HG02840 (cell line): ENCODE measurements at regions not wholly inside any gene's neighbourhood (a gene's known extent, or its start where the extent isn't known, plus 50 kb on each side); places are given as distances from the start of the nearest gene placed in this dataset.
"Not testable (repeated sequence)": the region's sequence is repeated elsewhere in the genome, so short reads cannot be mapped to it uniquely, and the experiment has no call there.

ENCODE experiments used
- ATAC-seq: cut with Tn5 transposase; IDR thresholded peaks from one replicate; pipeline ENCODE4 v1.9.1; 2021; ENCODE audit warnings: mild to moderate bottlenecking, moderate library complexity, moderate number of reproducible peaks; ENCODE audit not compliant: unreplicated experiment, low FRiP score

DNA sequence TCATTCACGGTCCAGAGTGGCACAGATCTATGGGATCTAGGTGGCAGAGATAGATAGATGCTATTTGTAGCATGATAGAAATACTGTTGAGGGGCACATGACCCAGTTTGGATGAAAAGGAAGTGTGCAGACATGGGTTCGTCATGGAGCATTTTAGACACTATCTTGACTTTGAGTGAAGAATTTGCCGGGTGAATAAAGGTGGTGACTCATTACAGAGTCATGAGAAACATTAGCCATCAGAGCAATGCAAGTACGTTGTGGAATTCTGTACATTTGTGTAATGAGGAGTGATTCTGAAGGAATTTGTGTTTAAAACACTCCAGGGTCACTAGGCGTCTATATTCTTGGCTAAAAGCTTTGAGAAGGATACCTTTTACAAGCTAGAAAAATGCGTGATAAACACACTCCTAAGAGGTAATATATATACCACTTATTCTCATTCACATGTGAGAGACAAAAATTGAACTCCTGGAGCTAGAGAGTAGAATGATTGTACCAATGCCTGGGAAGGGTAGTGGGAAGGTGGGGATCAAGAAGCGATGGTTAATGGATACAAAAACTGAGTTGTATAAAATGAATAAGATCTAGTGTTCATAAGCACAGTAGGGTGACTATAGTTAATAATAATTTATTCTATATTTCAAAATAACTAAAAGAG is 593.7 kb upstream of the LUZP2 start:
- ATAC-seq, result no peak

DNA sequence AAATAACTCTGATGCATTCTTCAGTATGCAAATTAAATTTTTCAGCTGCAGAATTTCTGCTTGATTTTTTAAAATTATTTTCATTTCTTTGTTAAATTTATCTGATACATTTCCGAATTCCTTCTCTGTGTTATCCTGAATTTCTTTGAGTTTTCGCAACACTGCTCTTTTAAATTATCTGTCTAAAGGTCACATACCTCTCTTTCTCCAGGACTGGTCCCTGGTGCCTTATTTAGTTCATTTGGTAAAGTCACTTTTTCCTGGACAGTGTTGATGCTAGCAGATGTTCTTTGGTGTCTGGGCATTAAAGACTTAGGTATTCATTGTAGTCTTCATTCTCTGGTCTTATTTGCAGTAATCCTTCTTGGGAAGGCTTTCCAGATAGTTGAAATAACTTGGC is 577.4 kb upstream of the LUZP2 start:
- ATAC-seq, result no peak

DNA sequence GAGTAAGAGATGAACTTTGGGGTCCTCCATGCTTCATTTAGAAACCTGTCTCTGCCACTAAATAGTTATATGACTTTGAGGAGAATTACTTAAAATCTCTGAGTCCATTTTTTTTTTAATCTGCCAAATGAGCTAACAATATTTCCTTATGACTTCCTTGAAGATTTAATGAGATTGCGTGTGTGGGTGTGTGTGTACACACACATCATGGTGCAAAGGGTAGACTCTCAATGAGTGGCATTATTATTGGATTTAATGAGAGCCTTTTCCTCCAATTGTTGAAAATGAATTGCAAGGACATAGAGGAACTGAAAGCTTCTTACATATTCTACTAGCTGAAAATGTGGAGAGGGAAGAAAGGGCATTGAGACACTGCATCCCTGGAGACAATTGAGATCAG is 573.5 kb upstream of the LUZP2 start:
- ATAC-seq, result no peak

DNA sequence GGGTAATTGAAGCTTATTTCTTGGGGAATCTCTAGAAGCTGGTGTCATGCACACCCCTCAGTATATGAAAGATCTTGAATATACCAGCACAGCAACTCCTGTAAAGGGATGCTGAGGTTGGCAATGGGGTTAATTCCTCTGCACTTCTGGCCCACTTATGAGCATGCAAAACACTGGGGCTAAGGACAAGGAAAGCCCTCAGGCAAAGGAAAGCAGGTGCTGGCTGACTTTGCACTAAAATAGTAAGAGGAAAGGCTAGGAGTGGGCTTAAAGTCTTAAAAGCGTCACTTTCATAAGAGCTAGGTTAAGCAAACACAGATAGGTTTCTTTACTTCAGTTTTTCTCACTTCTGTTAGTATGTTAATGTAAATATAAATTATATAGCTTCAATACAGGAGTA is 572.6 kb upstream of the LUZP2 start:
- no peak for ATAC-seq

DNA sequence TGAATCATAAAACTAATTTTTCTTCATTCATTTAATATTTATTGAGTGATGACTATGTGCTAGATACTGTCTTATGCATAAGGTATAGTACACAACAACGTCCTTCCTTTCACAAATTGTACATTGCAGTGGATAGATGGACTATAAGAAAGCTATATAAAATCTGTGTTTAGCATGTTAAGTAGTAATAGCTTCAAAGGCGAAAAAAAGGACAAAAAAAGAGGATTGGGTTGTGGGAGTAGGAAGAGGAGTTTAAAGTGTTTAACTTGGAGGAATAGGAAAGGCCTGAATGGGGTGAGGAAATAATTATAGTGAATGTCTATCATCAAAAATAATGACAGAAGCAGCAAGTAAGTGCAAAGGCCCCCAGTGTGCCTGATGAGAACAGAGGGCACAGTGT is 565.4 kb upstream of the LUZP2 start:
- no peak for ATAC-seq

DNA sequence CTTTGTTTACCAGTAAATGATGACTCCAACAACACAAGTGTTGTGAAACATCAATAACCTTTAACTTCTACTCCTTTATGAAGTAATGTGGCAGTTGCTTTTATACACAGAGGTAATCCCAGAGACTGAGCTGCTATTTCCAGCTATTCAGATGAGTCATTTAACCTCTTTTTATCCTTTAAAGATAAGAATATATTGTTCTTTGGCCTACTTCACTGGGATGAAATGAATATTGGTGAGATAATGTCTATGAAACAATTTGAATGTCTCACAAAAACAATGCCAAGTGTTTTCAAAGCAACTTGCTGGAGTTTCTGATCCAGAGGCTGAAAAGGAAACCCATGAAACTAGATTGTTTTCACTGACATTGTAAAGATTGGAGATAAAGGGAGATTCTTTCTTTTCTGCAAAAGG is 564.4 kb upstream of the LUZP2 start:
- ATAC-seq, result no peak

DNA sequence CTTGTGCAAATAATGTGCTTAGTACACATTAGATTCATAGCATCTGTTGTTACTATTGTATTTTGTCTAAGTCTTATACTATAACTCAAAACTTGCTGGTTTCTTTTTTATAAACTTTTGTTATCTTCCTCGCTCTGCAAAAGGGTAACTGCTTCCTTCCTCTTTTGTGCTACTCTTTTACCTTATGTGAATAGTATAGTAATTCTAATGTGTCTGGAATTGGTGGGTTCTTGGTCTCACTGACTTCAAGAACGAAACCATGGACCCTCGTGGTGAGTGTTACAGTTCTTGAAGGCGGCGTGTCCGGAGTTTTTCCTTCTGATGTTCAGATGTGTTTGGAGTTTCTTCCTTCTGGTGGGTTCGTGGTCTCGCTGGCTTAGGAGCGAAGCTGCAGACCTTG is 563.1 kb upstream of the LUZP2 start:
- ATAC-seq, result no peak

DNA sequence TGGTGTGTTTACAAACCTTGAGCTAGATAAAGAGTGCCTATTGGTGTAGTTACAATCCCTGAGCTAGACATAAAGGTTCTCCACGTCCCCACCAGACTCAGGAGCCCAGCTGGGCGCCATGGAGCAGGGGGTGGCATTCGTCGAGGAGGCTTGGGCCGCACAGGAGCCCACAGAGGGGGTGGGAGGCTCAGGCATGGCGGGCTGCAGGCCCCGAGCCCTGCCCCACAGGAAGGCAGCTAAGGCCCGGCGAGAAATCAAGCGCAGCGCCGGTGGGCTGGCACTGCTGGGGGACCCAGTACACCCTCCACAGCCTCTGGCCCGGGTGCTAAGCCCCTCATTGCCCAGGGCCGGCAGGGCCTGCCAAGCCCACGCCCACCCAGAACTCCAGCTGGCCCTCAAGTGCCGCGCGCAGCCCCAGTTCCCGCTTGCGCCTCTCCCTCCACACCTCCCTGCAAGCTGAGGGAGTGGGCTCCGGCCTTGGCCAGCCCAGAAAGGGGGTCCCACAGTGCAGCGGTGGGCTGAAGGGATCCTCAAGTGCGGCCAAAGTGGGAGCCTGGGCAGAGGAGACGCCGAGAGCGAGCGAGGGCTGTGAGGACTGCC is 562.1 kb upstream of the LUZP2 start:
- not testable (repeated sequence) for ATAC-seq

DNA sequence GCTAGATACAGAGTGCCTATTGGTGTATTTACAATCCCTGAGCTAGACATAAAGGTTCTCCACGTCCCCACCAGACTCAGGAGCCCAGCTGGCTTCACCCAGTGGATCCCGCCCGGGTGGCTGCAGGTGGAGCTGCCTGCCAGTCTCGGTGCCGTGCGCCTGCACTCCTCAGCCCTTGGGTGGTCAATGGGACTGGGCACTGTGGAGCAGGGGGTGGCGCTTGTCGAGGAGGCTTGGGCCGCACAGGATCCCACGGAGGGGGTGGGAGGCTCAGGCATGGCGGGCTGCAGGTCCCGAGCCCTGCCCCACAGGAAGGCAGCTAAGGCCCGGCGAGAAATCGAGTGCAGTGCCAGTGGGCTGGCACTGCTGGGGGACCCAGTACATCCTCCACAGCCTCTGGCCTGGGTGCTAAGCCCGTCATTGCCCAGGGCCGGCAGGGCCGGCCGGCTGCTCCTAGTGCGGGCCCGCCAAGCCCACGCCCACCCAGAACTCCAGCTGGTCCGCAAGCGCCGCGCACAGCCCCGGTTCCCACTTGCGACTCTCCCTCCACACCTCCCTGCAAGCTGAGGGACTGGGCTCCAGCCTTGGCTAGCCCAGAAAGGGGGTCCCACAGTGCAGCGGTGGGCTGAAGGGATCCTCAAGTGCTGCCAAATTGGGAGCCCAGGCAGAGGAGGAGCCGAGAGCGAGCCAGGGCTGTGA is 554.6 kb upstream of the LUZP2 start:
- ATAC-seq, result not testable (repeated sequence)

DNA sequence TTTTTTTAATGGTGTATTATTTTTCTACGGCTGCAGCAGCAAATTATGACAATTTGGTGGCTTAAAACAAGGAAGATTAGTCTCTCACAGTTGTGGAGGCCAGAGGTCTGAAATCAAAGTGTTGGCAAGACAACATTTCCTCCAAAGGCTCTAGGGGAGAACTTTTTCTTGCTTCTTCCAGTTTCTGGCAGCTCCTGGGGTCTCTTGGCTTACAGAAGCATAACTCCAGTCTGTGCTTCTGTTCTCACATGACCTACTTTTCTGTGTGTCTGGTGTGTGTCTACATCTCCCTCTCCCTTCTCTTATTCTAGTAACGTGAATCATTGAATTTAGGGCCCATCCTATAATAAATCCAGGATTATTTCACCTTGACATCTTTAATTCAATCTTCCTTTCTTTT is 551.9 kb upstream of the LUZP2 start:
- ATAC-seq, result no peak

DNA sequence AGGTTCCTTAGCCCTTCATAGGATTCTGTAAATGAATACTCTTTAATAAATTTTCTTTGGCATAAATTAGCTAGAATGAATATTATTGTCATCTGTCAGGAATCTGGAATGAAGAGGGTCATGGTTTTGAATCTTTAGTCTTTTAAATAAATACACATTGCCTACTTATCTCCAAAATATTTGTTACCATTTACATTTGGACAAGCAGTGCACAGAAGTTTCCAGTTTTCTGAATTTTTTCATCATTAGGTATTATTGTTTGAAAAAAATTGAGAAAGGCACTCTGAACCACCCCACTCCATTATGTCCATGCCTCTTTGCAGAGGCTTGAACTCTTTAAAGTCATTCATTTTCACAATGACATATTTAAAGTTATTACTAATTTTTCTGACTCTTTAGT is 549.0 kb upstream of the LUZP2 start:
- ATAC-seq, result no peak

DNA sequence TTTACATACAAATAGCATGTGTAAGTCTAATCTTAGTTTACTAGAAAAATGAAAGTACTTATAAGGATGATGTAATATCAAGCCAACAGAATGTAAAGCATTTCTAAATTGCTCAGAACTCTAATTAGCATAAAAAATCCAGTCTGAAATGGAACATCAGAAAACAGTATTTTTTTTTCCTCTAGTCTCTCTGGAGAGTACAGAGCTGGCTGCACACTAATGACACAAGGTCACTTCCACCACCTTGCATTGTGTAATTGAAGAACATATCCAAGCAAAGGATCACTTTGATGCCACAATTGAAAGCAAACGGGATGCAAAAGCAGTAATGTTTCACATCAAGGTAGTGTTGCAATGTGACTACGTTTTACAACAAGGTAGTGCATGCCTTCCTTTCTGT is 548.0 kb upstream of the LUZP2 start:
- no peak for ATAC-seq

DNA sequence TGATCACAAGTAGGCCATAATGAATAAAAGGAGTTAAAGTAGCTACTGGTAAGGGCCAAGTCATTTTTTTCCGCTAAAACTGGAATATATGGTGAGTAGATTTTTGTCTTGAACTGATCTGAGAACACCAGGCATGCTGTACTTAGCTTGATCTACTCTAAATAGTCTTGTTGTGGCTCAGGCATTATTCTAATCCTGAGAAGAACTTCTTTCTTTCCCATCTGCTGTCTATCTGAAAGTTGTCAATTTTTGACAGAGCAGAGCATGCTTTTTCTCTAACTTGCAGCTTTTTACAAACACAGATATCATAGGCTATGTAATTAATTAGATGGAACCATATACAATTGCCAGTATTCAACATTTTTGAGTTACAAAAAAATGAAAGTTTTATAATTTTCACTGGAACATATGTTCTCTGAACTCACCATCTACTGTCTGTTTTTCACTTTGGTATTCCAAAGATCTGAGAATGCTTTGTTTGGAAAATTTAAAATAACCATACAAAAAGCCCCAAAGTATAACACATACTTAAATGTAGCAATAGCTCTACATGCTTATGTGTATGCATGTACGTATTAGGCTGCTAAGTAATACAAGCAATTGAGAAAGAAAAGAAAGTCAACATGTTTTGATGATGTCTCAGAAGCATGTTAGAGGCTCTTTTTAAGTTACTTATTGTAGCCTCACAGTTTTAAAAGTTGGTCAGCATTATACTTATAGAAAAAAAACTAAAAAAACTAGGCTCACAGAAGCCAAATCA is 542.7 kb upstream of the LUZP2 start:
- no peak for ATAC-seq

DNA sequence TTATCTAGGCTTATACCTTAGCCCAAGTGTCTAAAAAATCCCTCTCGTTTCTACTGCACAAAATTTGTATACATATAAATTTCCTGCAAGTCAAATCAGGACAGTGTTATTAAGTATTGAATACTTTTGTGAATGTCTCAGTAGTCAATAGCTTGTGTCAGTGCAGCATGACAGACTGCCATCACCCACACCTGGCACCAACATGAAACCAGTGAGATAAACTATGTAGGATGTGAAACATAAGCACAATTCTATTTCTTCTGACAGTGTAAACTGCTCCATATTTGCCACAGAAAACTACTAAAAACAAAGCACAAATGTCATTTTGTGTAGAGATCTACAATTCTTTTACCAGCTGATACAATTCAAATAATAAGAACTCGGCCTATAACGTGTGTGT is 542.1 kb upstream of the LUZP2 start:
- no peak for ATAC-seq

DNA sequence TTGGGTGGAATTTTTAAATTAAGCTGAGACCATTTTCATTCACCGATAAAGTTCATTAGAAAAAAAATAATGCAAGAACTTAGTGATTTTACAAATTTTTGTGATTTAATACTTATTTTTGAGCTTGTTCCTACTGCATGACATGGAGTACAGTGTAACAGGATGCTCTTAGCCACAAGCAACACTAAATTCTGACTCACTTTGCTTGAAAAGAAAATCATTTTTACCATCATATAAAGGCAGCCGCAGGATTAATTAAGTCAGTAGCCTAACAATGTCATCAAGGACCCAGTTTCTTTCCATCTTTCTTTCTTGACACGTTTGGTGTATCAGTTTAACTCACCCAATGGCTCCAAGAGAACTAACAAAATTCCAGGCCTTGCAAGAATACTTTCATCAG is 540.3 kb upstream of the LUZP2 start:
- no peak for ATAC-seq

DNA sequence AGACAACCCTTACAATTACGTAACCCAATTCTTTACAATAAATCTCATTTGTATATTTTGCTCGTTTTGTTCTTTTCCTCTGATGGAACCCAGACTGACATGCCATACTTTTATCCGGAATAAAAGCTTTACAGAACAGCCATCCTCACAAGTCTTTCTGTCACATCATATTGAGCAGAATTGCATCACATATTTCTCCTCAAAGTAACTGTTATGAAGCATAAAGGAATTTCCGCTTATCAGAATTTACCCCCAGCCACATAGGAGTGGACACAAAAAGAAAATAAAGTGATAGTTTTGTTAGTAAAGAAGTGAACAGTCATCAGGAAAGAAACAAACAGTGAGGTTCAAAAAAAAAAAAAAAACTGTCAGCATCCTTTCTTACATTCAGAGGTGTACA is 539.5 kb upstream of the LUZP2 start:
- no peak for ATAC-seq

DNA sequence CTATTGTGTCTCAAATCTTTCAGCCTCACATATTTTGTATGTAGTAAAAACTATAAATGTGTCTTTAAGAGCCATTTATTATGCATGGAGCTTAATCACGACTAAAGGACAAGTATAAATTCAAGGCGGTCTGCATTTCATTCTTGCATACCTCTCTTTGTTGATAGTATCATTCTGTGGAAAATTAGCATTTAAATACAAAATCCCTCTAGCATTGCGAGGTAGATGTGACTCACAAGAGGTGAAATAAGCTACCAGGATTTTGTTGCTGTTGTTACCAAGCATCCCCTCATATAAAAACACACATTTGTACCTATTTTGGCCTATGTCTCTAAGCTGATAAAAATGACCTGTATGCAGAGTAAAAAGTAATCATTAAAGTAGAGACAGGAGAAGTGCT is 537.4 kb upstream of the LUZP2 start:
- no peak for ATAC-seq

DNA sequence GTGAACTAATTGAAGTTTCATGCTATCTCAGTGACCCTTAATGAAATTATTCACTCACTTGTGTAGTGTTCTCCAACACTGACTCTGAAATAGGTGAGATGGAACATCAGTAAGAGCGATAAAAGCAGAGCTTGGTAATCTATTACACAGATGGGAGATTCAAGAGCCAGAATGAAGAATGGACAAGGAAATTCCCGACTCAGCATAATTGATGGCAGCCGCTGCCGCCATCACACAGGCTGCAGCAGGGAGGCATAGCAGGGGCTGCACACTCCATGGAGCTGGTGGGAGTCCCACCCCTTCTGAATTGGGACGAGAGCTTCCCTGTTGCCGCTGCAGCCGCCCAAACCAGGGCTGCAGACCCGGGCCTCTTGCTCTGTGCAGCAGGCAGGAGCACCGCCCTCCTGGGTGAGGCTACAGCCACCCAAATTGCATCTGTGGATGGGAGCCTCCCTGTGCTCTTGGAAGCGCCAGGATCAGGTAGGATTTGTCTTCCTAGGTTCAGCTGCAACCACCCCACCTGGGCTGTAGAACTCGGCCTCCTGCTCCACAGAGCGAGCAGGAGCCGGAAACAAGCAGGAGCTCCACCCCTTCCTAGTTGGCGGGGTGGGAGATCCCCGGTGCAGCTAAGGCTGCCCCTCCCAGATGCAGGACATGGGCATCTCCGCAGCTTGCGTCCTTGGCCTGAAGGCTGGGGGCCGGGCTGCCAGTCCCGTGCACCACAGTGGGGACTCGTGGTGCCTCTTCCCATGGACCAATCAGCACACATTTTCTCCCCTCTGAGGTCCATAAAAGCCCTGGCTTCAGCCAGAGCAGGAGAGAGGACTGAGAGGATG is 535.1 kb upstream of the LUZP2 start:
- no peak for ATAC-seq

DNA sequence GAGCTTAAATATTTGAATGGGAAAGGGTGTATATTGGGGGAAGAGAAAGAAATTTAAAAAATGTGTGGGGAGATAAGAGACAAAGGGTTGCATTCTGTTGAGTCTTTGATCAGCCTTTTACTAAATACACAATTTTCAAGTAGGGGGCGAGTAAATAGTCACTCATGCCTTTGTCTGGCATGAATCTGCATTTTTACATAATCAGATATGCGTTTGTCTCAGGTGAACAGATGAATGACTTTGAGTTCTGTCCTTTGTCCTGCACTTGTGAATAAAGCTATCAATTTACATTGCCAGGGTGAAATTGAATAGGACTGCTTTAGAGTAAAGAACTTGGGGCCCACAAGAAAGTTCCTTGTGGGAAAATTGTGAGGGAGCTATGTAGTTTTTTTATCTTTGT is 523.6 kb upstream of the LUZP2 start:
- no peak for ATAC-seq

DNA sequence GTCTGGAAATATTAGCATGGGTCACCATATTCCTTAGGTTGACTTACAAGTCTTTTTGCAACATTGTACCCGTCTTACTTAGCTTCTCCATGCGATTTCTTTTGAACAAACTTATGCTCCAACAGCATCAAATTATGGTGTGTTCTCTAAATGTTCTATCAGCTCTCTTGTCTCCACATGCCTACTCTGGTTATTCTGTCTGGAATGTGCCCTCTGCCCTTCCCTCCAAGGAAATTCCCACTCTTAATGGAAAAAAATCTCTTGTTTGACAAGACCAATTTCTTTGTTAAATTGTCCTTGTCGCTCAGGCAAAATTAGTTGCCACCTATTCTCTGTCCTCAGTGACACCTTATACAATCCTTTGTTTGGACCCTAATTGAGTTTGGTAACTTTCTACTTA is 522.8 kb upstream of the LUZP2 start:
- ATAC-seq, result no peak

DNA sequence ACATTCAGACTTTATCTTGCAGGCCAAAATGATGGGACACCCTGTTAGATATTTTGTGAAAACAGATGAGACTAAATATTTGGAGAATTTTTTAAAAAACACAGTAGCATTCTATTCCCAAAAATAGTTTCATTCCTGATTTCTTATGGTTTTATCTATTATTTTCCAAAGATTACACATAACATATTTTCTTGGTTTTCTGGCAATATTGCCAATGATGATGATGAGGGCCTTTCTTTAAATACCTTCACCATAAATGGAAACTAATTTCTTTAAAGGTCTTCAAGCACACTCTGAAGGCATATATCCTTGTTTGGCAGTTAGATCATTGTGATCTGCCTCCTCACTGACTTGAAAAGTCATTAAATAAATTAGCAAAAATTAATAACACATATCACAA is 522.3 kb upstream of the LUZP2 start:
- no peak for ATAC-seq
